WTC11 (cell line): ENCODE measurements at regions not wholly inside any gene's neighbourhood (a gene's known extent, or its start where the extent isn't known, plus 50 kb on each side); places are given as distances from the start of the nearest gene placed in this dataset.

Experiments used
- ARID4B ChIP-seq: sonication (generic); formaldehyde crosslinking; IDR thresholded peaks from 2 replicates; pipeline ENCODE4 v1.8.0; 2023; ENCODE audit warnings: missing genetic modification reagents, mild to moderate bottlenecking, borderline replicate concordance
- ATF6 ChIP-seq: sonication (generic); formaldehyde crosslinking; IDR thresholded peaks from 2 replicates; pipeline ENCODE4 v1.8.1; 2023; ENCODE audit warnings: mild to moderate bottlenecking, missing genetic modification reagents
- CREB1 ChIP-seq: sonication (generic); formaldehyde crosslinking; IDR thresholded peaks from 2 replicates; pipeline ENCODE4 v1.8.0; 2023; ENCODE audit warnings: mild to moderate bottlenecking, missing genetic modification reagents
- CTCF ChIP-seq: fragments of 200-600 bp; IDR thresholded peaks from 2 replicates; pipeline ENCODE4 v1.8.0; 2022; ENCODE audit warnings: antibody characterized with exemption
- SP1 ChIP-seq: sonication (generic); formaldehyde crosslinking; conservative IDR thresholded peaks from 2 replicates; pipeline ENCODE4 v1.8.1; 2022; ENCODE audit warnings: missing genetic modification reagents
- USF2 ChIP-seq: sonication (generic); formaldehyde crosslinking; IDR thresholded peaks from 2 replicates; pipeline ENCODE4 v1.8.1; 2023; ENCODE audit warnings: mild to moderate bottlenecking, missing genetic modification reagents, moderate library complexity

GRCh38 chr13:44132710-44133109, 240.9 kb upstream of the SERP2 start:
- TF ChIP-seq ATF6 (CRISPR knock-in tag) (no peak), USF2 (CRISPR knock-in tag) (no peak), CTCF (no peak), CREB1 (CRISPR knock-in tag) (no peak), ARID4B (CRISPR knock-in tag) (no peak), SP1 (no peak)
